IMR-90 (cell line): ENCODE measurements at regions not wholly inside any gene's neighbourhood (a gene's known extent, or its start where the extent isn't known, plus 50 kb on each side); places are given as distances from the start of the nearest gene placed in this dataset.

Source experiments
- ATAC-seq: fragments of 200-7000 bp; cut with Tn5 transposase; 2 replicates; pipeline ENCODE4 v1.9.1; 2020; ENCODE audit warnings: low read depth, mild to moderate bottlenecking, moderate library complexity
- BruUV-seq: library from RNA; stranded (reverse); fragments of 400-500 nt; replicated peaks from 2 replicates; lab custom pipeline; 2021; lab: Mats Ljungman, UMichigan
- CTCF ChIA-PET: fragments of 300-600 bp; formaldehyde crosslinking; extraction: SDS; loops from one replicate; lab custom pipeline; 2021; ENCODE audit warnings: antibody characterized with exemption; lab: Yijun Ruan, JAX
- POLR2A ChIA-PET: fragments of 300-600 bp; sonication (Branson Sonifier 250); formaldehyde crosslinking; loops from one replicate; lab custom pipeline; 2022; ENCODE audit warnings: antibody characterized with exemption; ENCODE audit not compliant: unreplicated experiment; lab: Charles Lee
- DNase-seq: peaks from one replicate; pipeline ENCODE4 v3.0.0; 2013
- H2AFZ ChIP-seq: replicated peaks from 2 replicates; pipeline ENCODE3; 2013; ENCODE audit warnings: low read length, mild to moderate bottlenecking; ENCODE audit not compliant: poor library complexity
- H2AK5ac ChIP-seq: 2 replicates; pipeline ENCODE4 v1.6.1; 2013; ENCODE audit warnings: low read depth, low read length, inconsistent platforms
- H2AK9ac ChIP-seq: replicated peaks from 2 replicates; pipeline ENCODE3; 2013; ENCODE audit warnings: mild to moderate bottlenecking, low read depth, low read length, moderate library complexity; ENCODE audit not compliant: poor library complexity
- H2BK120ac ChIP-seq: 2 replicates; pipeline ENCODE4 v1.6.1; 2013; ENCODE audit warnings: low read depth, low read length, inconsistent platforms
- H2BK15ac ChIP-seq: 3 replicates; pipeline ENCODE4 v1.6.1; 2013; ENCODE audit warnings: low read depth, low read length, inconsistent platforms
- H2BK20ac ChIP-seq: 2 replicates; pipeline ENCODE4 v1.6.1; 2013; ENCODE audit warnings: low read depth, mild to moderate bottlenecking, inconsistent platforms, low read length, moderate library complexity
- H2BK5ac ChIP-seq: 2 replicates; pipeline ENCODE4 v1.6.1; 2013; ENCODE audit warnings: mild to moderate bottlenecking, low read depth, low read length, inconsistent platforms; ENCODE audit not compliant: poor library complexity, severe bottlenecking
- H3K14ac ChIP-seq: replicated peaks from 2 replicates; pipeline ENCODE4 v1.6.1; 2013; ENCODE audit warnings: low read depth, low read length, inconsistent platforms
- H3K18ac ChIP-seq: 2 replicates; pipeline ENCODE4 v1.6.1; 2013; ENCODE audit warnings: low read depth, low read length, control low read depth
- H3K23ac ChIP-seq: 2 replicates; pipeline ENCODE4 v1.6.1; 2013; ENCODE audit warnings: low read depth, low read length, inconsistent platforms
- H3K27ac ChIP-seq: 2 replicates; pipeline ENCODE4 v1.5.1; 2013; ENCODE audit warnings: mild to moderate bottlenecking, control low read depth, low read length; ENCODE audit not compliant: insufficient read depth
- H3K27me3 ChIP-seq: 2 replicates; pipeline ENCODE4 v1.6.1; 2013; ENCODE audit warnings: low read length; ENCODE audit not compliant: control insufficient read depth, insufficient read depth
- H3K36me3 ChIP-seq: 2 replicates; pipeline ENCODE4 v1.6.1; 2013; ENCODE audit warnings: low read length, mixed read lengths; ENCODE audit not compliant: control insufficient read depth, insufficient read depth
- H3K4ac ChIP-seq: 2 replicates; pipeline ENCODE4 v1.6.1; 2013; ENCODE audit warnings: low read depth, low read length, inconsistent platforms
- H3K4me1 ChIP-seq: 2 replicates; pipeline ENCODE4 v1.6.1; 2013; ENCODE audit warnings: low read length, mixed read lengths; ENCODE audit not compliant: control insufficient read depth, insufficient read depth
- H3K4me2 ChIP-seq: 2 replicates; pipeline ENCODE4 v1.6.1; 2013; ENCODE audit warnings: low read depth, mild to moderate bottlenecking, control low read depth, low read length, moderate library complexity
- H3K4me3 ChIP-seq: 2 replicates; pipeline ENCODE4 v1.5.1; 2013; ENCODE audit warnings: low read depth, mild to moderate bottlenecking, control low read depth, low read length, moderate library complexity; ENCODE audit not compliant: insufficient read depth
- H3K56ac ChIP-seq: 2 replicates; pipeline ENCODE4 v1.6.1; 2013; ENCODE audit warnings: low read length, inconsistent platforms; ENCODE audit not compliant: insufficient read depth; ENCODE audit errors: extremely low read depth
- H3K79me1 ChIP-seq, 2 experiments: 2 replicates each; pipeline ENCODE4 v1.6.1; 2013; ENCODE audit warnings: low read length in 2 of 2, inconsistent platforms in 1 of 2, low read depth in 1 of 2
- H3K9ac ChIP-seq: 2 replicates; pipeline ENCODE4 v1.6.1; 2013; ENCODE audit warnings: low read depth, low read length, control low read depth
- H3K9me1 ChIP-seq: 2 replicates; pipeline ENCODE4 v1.6.1; 2013; ENCODE audit warnings: low read length, inconsistent platforms; ENCODE audit not compliant: insufficient read depth
- H3K9me3 ChIP-seq: 2 replicates; pipeline ENCODE4 v1.6.1; 2013; ENCODE audit warnings: low read length; ENCODE audit not compliant: control insufficient read depth, insufficient read depth
- H4K20me1 ChIP-seq: 2 replicates; pipeline ENCODE4 v1.6.1; 2013; ENCODE audit warnings: low read length, inconsistent platforms; ENCODE audit not compliant: insufficient read depth
- H4K5ac ChIP-seq: 2 replicates; pipeline ENCODE4 v1.6.1; 2013; ENCODE audit warnings: mild to moderate bottlenecking, low read depth, low read length, control low read depth
- H4K8ac ChIP-seq, 2 experiments: 2 replicates each; pipeline ENCODE4 v1.6.1; 2013; ENCODE audit warnings: low read depth in 2 of 2, low read length in 2 of 2, control low read depth in 1 of 2, inconsistent platforms in 1 of 2
- H4K91ac ChIP-seq: 2 replicates; pipeline ENCODE4 v1.6.1; 2013; ENCODE audit warnings: low read depth, low read length, inconsistent platforms; ENCODE audit not compliant: insufficient read depth
- BHLHE40 ChIP-seq: fragments of 150-350 bp; IDR thresholded peaks from 2 replicates; pipeline ENCODE4 v1.6.1; 2016; ENCODE audit warnings: mild to moderate bottlenecking, low read depth, low read length
- CEBPB ChIP-seq: IDR thresholded peaks from 2 replicates; pipeline ENCODE4 v1.6.1; 2012; ENCODE audit warnings: low read depth, low read length, improper control_type of control experiment
- CHD1 ChIP-seq: IDR thresholded peaks from 2 replicates; pipeline ENCODE4 v1.6.1; 2012; ENCODE audit warnings: low read depth, low read length, improper control_type of control experiment
- CTCF ChIP-seq: conservative IDR thresholded peaks from 2 replicates; pipeline ENCODE4 v1.5.1; 2012; ENCODE audit warnings: mild to moderate bottlenecking, low read depth, low read length, improper control_type of control experiment
- ELK1 ChIP-seq: fragments of 150-350 bp; IDR thresholded peaks from 2 replicates; pipeline ENCODE4 v1.6.1; 2016; ENCODE audit warnings: low read depth, mild to moderate bottlenecking, low read length, moderate library complexity, borderline replicate concordance
- FOS ChIP-seq: fragments of 150-350 bp; IDR thresholded peaks from 2 replicates; pipeline ENCODE4 v1.6.1; 2016; ENCODE audit warnings: low read depth, low read length
- MAFK ChIP-seq: IDR thresholded peaks from 2 replicates; pipeline ENCODE4 v1.6.1; 2012; ENCODE audit warnings: low read depth, low read length, improper control_type of control experiment
- MAZ ChIP-seq: IDR thresholded peaks from 2 replicates; pipeline ENCODE4 v1.6.1; 2012; ENCODE audit warnings: low read depth, mild to moderate bottlenecking, low read length, improper control_type of control experiment, moderate library complexity, borderline replicate concordance
- MXI1 ChIP-seq: IDR thresholded peaks from 2 replicates; pipeline ENCODE4 v1.6.1; 2012; ENCODE audit warnings: low read depth, mild to moderate bottlenecking, low read length, moderate library complexity, borderline replicate concordance
- NFE2L2 ChIP-seq: fragments of 150-350 bp; IDR thresholded peaks from 2 replicates; pipeline ENCODE4 v1.6.1; 2016; ENCODE audit warnings: low read depth, mild to moderate bottlenecking, low read length
- POLR2A ChIP-seq: IDR thresholded peaks from 2 replicates; pipeline ENCODE4 v1.6.1; 2012; ENCODE audit warnings: mild to moderate bottlenecking, low read depth, low read length
- RAD21 ChIP-seq: IDR thresholded peaks from 2 replicates; pipeline ENCODE4 v1.6.1; 2012; ENCODE audit warnings: low read length, improper control_type of control experiment
- RCOR1 ChIP-seq: IDR thresholded peaks from 2 replicates; pipeline ENCODE4 v1.6.1; 2012; ENCODE audit warnings: mild to moderate bottlenecking, low read length, improper control_type of control experiment; ENCODE audit not compliant: insufficient replicate concordance
- RFX5 ChIP-seq: IDR thresholded peaks from 2 replicates; pipeline ENCODE4 v1.8.0; 2012; ENCODE audit warnings: low read depth, mild to moderate bottlenecking, low read length, moderate library complexity
- SMC3 ChIP-seq: fragments of 150-350 bp; IDR thresholded peaks from 2 replicates; pipeline ENCODE4 v1.6.1; 2016; ENCODE audit warnings: low read depth, mild to moderate bottlenecking, antibody characterized with exemption, low read length, moderate library complexity
- USF2 ChIP-seq: fragments of 150-350 bp; IDR thresholded peaks from 2 replicates; pipeline ENCODE4 v1.6.1; 2017; ENCODE audit warnings: mild to moderate bottlenecking, antibody characterized with exemption, low read length, low read depth
- WGBS, 2 experiments: methylation state at CpG; one replicate each; pipeline versions ENCODE4 v1.1.5 to v1.1.7; 2013; ENCODE audit warnings: missing lambda C conversion rate in 2 of 2; ENCODE audit not compliant: insufficient read length in 1 of 2; ENCODE audit errors: extremely low coverage in 2 of 2; 5-methylcytosine and 5-hydroxymethylcytosine counted together
- dilution Hi-C: fragments of 300-500 bp; cut with HindIII; formaldehyde crosslinking; loops from one replicate; pipeline ENCODE4 v1.14.3; 2018; ENCODE audit warnings: low sequenced_read_pairs; ENCODE audit not compliant: unreplicated experiment
- in situ Hi-C: fragments of 300-500 bp; cut with MboI; formaldehyde crosslinking; loops from 3 replicates; pipeline ENCODE4 v1.14.3; 2019; ENCODE audit warnings: low sequenced_read_pairs, inconsistent platforms, mixed read lengths
- intact Hi-C: fragments of 100-400 bp; cut with micrococcal nuclease; formaldehyde crosslinking; loops from 2 replicates; pipeline ENCODE4 v1.10.0; 2022

- Histone ChIP-seq H2BK20ac (no peak overlapping the region), H3K4ac (no peak overlapping the region), H4K91ac (no peak overlapping the region), H3K9me1 (no peaks in the 10 kb centered on the region), H2BK120ac (no peak overlapping the region), H3K36me3 (no peaks in the 10 kb centered on the region), H4K20me1 (no peaks in the 10 kb centered on the region), H3K14ac (no peak overlapping the region), H2BK5ac (no peak overlapping the region), H2AK9ac (no peak overlapping the region), H3K4me3 (no peak overlapping the region), H2BK15ac (no peak overlapping the region), H3K27me3 (no peaks in the 10 kb centered on the region), H3K9me3 (no peaks in the 10 kb centered on the region), H3K56ac (no peak overlapping the region), H2AFZ (no peak overlapping the region), H4K8ac (no peak overlapping the region), H3K18ac (no peak overlapping the region), H3K79me1 (no peaks in the 10 kb centered on the region), H3K4me1 (no peaks in the 10 kb centered on the region), H3K4me2 (no peak overlapping the region), H3K23ac (no peak overlapping the region), H2AK5ac (no peak overlapping the region), H3K9ac (no peak overlapping the region), H4K5ac (no peak overlapping the region), H3K27ac (no peak overlapping the region)
- WGBS, 2 experiments = no CpG with 5 or more reads among the region's 4 CpGs
- TF ChIP-seq CEBPB (no peak), RFX5 (no peak), FOS (no peak), POLR2A (no peak), CTCF (no peak), SMC3 (no peak), MAFK (no peak), MXI1 (no peak), CHD1 (no peak), RCOR1 (no peak), MAZ (no peak), RAD21 (no peak), USF2 (no peak), ELK1 (no peak), NFE2L2 (no peak), BHLHE40 (no peak)
- POLR2A ChIA-PET = no interaction called here
- no peak for DNase-seq
- dilution Hi-C loops (no loop called here), intact Hi-C loops (no loop called here), in situ Hi-C loops (no loop called here)
- CTCF ChIA-PET = no interaction called here
- no peak for ATAC-seq
- no TSS peak for BruUV-seq
Measured at GRCh38 chr5:66467564-66467963, 128.6 kb upstream of the MAST4 start.
